ENCODE measurements at regions not wholly inside any gene's neighbourhood (a gene's known extent, or its start where the extent isn't known, plus 50 kb on each side); places are given as distances from the start of the nearest gene placed in this dataset.

DNA sequence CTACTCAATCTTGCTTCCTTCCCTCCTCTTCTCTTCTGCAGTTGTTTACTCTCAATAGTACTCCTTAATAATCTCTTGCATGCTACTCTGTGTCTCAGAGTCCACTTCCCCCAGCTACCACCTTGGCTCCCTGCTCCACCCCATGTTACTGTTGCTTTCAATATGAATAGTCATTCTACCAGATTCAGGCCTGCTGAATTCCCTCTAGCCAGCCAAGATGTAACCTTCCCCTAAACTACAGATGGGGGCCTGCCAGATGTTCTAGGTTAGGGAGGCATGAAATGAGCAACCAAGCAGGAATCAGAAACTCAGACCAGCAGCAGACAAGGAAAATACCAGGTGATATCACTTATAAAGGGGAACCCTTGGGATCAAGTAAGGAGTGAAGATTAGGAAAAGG is 392.1 kb upstream of the DDHD1 start:
- no peak for TF ChIP-seq ZNF384 (IDR thresholded peaks at IDR 0.05)
- TF ChIP-seq NFRKB (IDR thresholded peaks at IDR 0.05), result no peak
- no peak for TF ChIP-seq SP1 (IDR thresholded peaks at IDR 0.05)
- TF ChIP-seq LEF1 (IDR thresholded peaks at IDR 0.05; ENCODE audit: borderline replicate concordance), result no peak
- TF ChIP-seq FOXM1 (IDR thresholded peaks at IDR 0.05; ENCODE audit: borderline replicate concordance), result no peak
- no peak for TF ChIP-seq TARDBP (IDR thresholded peaks at IDR 0.05)
- TF ChIP-seq CTBP1 (IDR thresholded peaks at IDR 0.05; ENCODE audit: borderline replicate concordance), result no peak
- TF ChIP-seq FOXK2 (IDR thresholded peaks at IDR 0.05), result no peak
- no peak for TF ChIP-seq FOXA1 (IDR thresholded peaks at IDR 0.05)
- no peak for TF ChIP-seq HDGF (IDR thresholded peaks at IDR 0.05; ENCODE audit: borderline replicate concordance)
- TF ChIP-seq ELF4 (IDR thresholded peaks at IDR 0.05), result no peak
- TF ChIP-seq BHLHE40 (IDR thresholded peaks at IDR 0.05; ENCODE audit: borderline replicate concordance), result no peak
- TF ChIP-seq L3MBTL2 (conservative IDR thresholded peaks at IDR 0.05), result no peak

Measured in HEK293T (cell line).